Right ventricle myocardium inferior (tissue), 1 donor: ENCODE measurements at regions not wholly inside any gene's neighbourhood (a gene's known extent, or its start where the extent isn't known, plus 50 kb on each side); places are given as distances from the start of the nearest gene placed in this dataset.

ENCODE experiments used
- ATAC-seq: fragments of 200-7000 bp; cut with Tn5 transposase; one replicate; pipeline ENCODE4 v1.9.1; 2020; ENCODE audit warnings: mild to moderate bottlenecking, moderate library complexity
- DNase-seq: peaks from one replicate; pipeline ENCODE4 v3.0.0; 2021; ENCODE audit errors: missing footprints
- intact Hi-C: fragments of 100-400 bp; cut with DNase I; formaldehyde crosslinking; loops from one replicate; pipeline ENCODE4 v1.11.0; 2022
- donor health status: DM: no; HTN: yes; CAD: no; lungs with severe emphysema.

GRCh38 chr1:199733125-199733524 is 294.4 kb upstream of the NR5A2 start:
- DNase-seq (no peak), ATAC-seq (no peak)
- intact Hi-C loops, result no loop called here

- intact Hi-C loops, result no loop called here
- DNase-seq (no peak), ATAC-seq (no peak)
Measured at GRCh38 chr1:199734186-199734585, 293.3 kb upstream of the NR5A2 start.

- ATAC-seq, result no peak
- intact Hi-C loops, result no loop called here
- no peak for DNase-seq
Measured at GRCh38 chr1:199735660-199736059, 291.9 kb upstream of the NR5A2 start.

- intact Hi-C loops, result no loop called here
- DNase-seq (no peak), ATAC-seq (no peak)
Measured at GRCh38 chr1:199736646-199737045, 290.9 kb upstream of the NR5A2 start.

- ATAC-seq, result no peak
Measured at GRCh38 chr1:199741586-199741985, 285.9 kb upstream of the NR5A2 start.

GRCh38 chr1:199742547-199742946 is 285.0 kb upstream of the NR5A2 start:
- intact Hi-C loops, result no loop called here
- no peak for ATAC-seq
- no peak for DNase-seq

More at GRCh38 chr1:199741586-199741985, 285.9 kb upstream of the NR5A2 start:
- DNase-seq, result no peak
- intact Hi-C loops, result no loop called here

- no peak for ATAC-seq
- intact Hi-C loops, result no loop called here
Measured at GRCh38 chr1:199743227-199743626, 284.3 kb upstream of the NR5A2 start.

GRCh38 chr1:199746666-199747384 is 280.7 kb upstream of the NR5A2 start:
- ATAC-seq, result no peak
- intact Hi-C loops, result no loop called here
- DNase-seq, result no peak

More at GRCh38 chr1:199743227-199743626, 284.3 kb upstream of the NR5A2 start:
- no peak for DNase-seq

GRCh38 chr1:199747984-199748383 is 279.5 kb upstream of the NR5A2 start:
- intact Hi-C loops, result no loop called here
- ATAC-seq (no peak), DNase-seq (no peak)

- intact Hi-C loops, result no loop called here
- ATAC-seq (no peak), DNase-seq (no peak)
Measured at GRCh38 chr1:199751506-199751905, 276.0 kb upstream of the NR5A2 start.

GRCh38 chr1:199751962-199752687 is 275.4 kb upstream of the NR5A2 start:
- DNase-seq (no peak), ATAC-seq (no peak)
- intact Hi-C loops, result no loop called here

GRCh38 chr1:199752688-199753027 is 274.9 kb upstream of the NR5A2 start:
- intact Hi-C loops, result no loop called here
- no peak for ATAC-seq
- no peak for DNase-seq

- ATAC-seq, result no peak
- intact Hi-C loops, result no loop called here
- no peak for DNase-seq
Measured at GRCh38 chr1:199753513-199753912, 274.0 kb upstream of the NR5A2 start.

GRCh38 chr1:199756066-199756465 is 271.4 kb upstream of the NR5A2 start:
- ATAC-seq, result no peak
- intact Hi-C loops, result no loop called here

GRCh38 chr1:199758626-199759255 is 268.8 kb upstream of the NR5A2 start:
- ATAC-seq, result no peak
- intact Hi-C loops, result no loop called here
- DNase-seq, result no peak

More at GRCh38 chr1:199756066-199756465, 271.4 kb upstream of the NR5A2 start:
- DNase-seq, result no peak

- DNase-seq (no peak), ATAC-seq (no peak)
- intact Hi-C loops, result no loop called here
Measured at GRCh38 chr1:199759268-199759730, 268.2 kb upstream of the NR5A2 start.

GRCh38 chr1:199762572-199762971 is 264.9 kb upstream of the NR5A2 start:
- intact Hi-C loops, result no loop called here
- ATAC-seq (no peak), DNase-seq (no peak)

GRCh38 chr1:199766218-199766792 is 261.2 kb upstream of the NR5A2 start:
- DNase-seq (no peak), ATAC-seq (no peak)
- intact Hi-C loops, result no loop called here

- no peak for DNase-seq
- intact Hi-C loops, result no loop called here
- no peak for ATAC-seq
Measured at GRCh38 chr1:199767700-199768099, 259.8 kb upstream of the NR5A2 start.
